A673 (cell line): ENCODE measurements at regions not wholly inside any gene's neighbourhood (a gene's known extent, or its start where the extent isn't known, plus 50 kb on each side); places are given as distances from the start of the nearest gene placed in this dataset.

Experiments
- EZH2 ChIP-seq: fragments of 200-600 bp; sonication (generic); IDR thresholded peaks from 2 replicates; pipeline ENCODE4 v1.6.1; 2017; ENCODE audit warnings: borderline replicate concordance, low read depth, mild to moderate bottlenecking, mixed read lengths, antibody characterized with exemption, low read length; ENCODE audit not compliant: poor library complexity, severe bottlenecking
- TF ChIP-seq, protein P1 (sequence below): fragments of 300-800, 200-600 bp; sonication (generic); conservative IDR thresholded peaks from 2 replicates; pipeline ENCODE4 v1.5.1; 2017; ENCODE audit warnings: low read depth, mild to moderate bottlenecking, antibody characterized with exemption, low read length, moderate library complexity, mixed read lengths

DNA sequence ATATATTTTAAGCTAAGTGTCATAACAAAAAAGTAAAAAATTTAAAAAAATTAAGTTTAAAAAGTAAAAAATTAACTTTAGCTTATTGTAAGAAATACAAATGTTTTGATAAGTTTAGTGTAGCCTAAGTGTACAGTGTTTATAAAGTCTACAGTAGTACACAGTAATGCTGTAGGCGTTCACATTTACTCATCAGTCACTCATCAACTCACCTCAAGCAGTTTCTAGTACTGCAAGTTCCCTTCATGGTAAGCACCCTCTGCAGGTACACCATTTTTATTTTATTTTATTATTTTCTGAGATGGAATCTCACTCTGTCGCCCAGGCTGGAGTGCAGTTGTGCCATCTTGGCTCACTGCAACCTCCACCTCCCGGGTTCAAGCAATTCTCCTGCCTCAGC lies 316.0 kb downstream of the FGFR2 start:
- TF ChIP-seq, protein P1, sequence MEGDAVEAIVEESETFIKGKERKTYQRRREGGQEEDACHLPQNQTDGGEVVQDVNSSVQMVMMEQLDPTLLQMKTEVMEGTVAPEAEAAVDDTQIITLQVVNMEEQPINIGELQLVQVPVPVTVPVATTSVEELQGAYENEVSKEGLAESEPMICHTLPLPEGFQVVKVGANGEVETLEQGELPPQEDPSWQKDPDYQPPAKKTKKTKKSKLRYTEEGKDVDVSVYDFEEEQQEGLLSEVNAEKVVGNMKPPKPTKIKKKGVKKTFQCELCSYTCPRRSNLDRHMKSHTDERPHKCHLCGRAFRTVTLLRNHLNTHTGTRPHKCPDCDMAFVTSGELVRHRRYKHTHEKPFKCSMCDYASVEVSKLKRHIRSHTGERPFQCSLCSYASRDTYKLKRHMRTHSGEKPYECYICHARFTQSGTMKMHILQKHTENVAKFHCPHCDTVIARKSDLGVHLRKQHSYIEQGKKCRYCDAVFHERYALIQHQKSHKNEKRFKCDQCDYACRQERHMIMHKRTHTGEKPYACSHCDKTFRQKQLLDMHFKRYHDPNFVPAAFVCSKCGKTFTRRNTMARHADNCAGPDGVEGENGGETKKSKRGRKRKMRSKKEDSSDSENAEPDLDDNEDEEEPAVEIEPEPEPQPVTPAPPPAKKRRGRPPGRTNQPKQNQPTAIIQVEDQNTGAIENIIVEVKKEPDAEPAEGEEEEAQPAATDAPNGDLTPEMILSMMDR: no peak
- no peak for TF ChIP-seq EZH2
